HL-60 (cell line): ENCODE measurements at regions not wholly inside any gene's neighbourhood (a gene's known extent, or its start where the extent isn't known, plus 50 kb on each side); places are given as distances from the start of the nearest gene placed in this dataset.

Experiments
- GABPA ChIP-seq: IDR thresholded peaks from 2 replicates; pipeline ENCODE4 v1.6.1; 2012; ENCODE audit warnings: low read depth
- POLR2AphosphoS5 ChIP-seq: IDR thresholded peaks from 2 replicates; pipeline ENCODE4 v1.6.1; 2012; ENCODE audit warnings: low read depth
- SPI1 ChIP-seq: IDR thresholded peaks from 2 replicates; pipeline ENCODE4 v1.6.1; 2012; ENCODE audit warnings: low read depth, mild to moderate bottlenecking, borderline replicate concordance
- TF ChIP-seq, protein P1 (sequence below): IDR thresholded peaks from one replicate; pipeline ENCODE4 v1.5.1; 2011; ENCODE audit warnings: low read length, control low read depth, inconsistent platforms; ENCODE audit not compliant: insufficient read depth
- TF ChIP-seq, protein P2 (sequence below): IDR thresholded peaks from 2 replicates; pipeline ENCODE4 v1.6.1; 2012; ENCODE audit warnings: low read depth; ENCODE audit not compliant: insufficient replicate concordance

GRCh38 chr2:176534798-176535466 lies 265.7 kb downstream of the MTX2 start:
- TF ChIP-seq, protein P1, sequence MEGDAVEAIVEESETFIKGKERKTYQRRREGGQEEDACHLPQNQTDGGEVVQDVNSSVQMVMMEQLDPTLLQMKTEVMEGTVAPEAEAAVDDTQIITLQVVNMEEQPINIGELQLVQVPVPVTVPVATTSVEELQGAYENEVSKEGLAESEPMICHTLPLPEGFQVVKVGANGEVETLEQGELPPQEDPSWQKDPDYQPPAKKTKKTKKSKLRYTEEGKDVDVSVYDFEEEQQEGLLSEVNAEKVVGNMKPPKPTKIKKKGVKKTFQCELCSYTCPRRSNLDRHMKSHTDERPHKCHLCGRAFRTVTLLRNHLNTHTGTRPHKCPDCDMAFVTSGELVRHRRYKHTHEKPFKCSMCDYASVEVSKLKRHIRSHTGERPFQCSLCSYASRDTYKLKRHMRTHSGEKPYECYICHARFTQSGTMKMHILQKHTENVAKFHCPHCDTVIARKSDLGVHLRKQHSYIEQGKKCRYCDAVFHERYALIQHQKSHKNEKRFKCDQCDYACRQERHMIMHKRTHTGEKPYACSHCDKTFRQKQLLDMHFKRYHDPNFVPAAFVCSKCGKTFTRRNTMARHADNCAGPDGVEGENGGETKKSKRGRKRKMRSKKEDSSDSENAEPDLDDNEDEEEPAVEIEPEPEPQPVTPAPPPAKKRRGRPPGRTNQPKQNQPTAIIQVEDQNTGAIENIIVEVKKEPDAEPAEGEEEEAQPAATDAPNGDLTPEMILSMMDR = no peak
- TF ChIP-seq, protein P2, sequence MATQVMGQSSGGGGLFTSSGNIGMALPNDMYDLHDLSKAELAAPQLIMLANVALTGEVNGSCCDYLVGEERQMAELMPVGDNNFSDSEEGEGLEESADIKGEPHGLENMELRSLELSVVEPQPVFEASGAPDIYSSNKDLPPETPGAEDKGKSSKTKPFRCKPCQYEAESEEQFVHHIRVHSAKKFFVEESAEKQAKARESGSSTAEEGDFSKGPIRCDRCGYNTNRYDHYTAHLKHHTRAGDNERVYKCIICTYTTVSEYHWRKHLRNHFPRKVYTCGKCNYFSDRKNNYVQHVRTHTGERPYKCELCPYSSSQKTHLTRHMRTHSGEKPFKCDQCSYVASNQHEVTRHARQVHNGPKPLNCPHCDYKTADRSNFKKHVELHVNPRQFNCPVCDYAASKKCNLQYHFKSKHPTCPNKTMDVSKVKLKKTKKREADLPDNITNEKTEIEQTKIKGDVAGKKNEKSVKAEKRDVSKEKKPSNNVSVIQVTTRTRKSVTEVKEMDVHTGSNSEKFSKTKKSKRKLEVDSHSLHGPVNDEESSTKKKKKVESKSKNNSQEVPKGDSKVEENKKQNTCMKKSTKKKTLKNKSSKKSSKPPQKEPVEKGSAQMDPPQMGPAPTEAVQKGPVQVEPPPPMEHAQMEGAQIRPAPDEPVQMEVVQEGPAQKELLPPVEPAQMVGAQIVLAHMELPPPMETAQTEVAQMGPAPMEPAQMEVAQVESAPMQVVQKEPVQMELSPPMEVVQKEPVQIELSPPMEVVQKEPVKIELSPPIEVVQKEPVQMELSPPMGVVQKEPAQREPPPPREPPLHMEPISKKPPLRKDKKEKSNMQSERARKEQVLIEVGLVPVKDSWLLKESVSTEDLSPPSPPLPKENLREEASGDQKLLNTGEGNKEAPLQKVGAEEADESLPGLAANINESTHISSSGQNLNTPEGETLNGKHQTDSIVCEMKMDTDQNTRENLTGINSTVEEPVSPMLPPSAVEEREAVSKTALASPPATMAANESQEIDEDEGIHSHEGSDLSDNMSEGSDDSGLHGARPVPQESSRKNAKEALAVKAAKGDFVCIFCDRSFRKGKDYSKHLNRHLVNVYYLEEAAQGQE = no peak
- no peak for TF ChIP-seq POLR2AphosphoS5
- TF ChIP-seq SPI1 = no peak
- TF ChIP-seq GABPA = no peak
